ENCODE measurements at regions not wholly inside any gene's neighbourhood (a gene's known extent, or its start where the extent isn't known, plus 50 kb on each side); places are given as distances from the start of the nearest gene placed in this dataset.

GRCh38 chr12:123097561-123098084 is 53.3 kb downstream of the PITPNM2 start:
- no peaks in the 10 kb centered on the region for H4K20me1 ChIP-seq (ENCODE audit: control insufficient read depth, extremely low read depth, insufficient read depth, low read length)
- no peak for FAIRE-seq

GRCh38 chr12:123096741-123097140 is 54.1 kb downstream of the PITPNM2 start:
- no peak overlapping the region for H3K4me2 ChIP-seq (ENCODE audit: control insufficient read depth, extremely low read depth, insufficient read depth, low read depth, low read length)
- TF ChIP-seq, protein P1, sequence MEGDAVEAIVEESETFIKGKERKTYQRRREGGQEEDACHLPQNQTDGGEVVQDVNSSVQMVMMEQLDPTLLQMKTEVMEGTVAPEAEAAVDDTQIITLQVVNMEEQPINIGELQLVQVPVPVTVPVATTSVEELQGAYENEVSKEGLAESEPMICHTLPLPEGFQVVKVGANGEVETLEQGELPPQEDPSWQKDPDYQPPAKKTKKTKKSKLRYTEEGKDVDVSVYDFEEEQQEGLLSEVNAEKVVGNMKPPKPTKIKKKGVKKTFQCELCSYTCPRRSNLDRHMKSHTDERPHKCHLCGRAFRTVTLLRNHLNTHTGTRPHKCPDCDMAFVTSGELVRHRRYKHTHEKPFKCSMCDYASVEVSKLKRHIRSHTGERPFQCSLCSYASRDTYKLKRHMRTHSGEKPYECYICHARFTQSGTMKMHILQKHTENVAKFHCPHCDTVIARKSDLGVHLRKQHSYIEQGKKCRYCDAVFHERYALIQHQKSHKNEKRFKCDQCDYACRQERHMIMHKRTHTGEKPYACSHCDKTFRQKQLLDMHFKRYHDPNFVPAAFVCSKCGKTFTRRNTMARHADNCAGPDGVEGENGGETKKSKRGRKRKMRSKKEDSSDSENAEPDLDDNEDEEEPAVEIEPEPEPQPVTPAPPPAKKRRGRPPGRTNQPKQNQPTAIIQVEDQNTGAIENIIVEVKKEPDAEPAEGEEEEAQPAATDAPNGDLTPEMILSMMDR (optimal IDR thresholded peaks at IDR 0.05 in 1 of 3, IDR thresholded peaks at IDR 0.05 in 1 of 3, conservative IDR thresholded peaks at IDR 0.05 in 1 of 3; ENCODE audit: extremely low read depth in 1 of 3, insufficient read depth in 2 of 3, low read length in 3 of 3) = no peak
- TF ChIP-seq EZH2 (IDR thresholded peaks at IDR 0.05; ENCODE audit: low read length) = no peak
- H3K79me2 ChIP-seq (ENCODE audit: control insufficient read depth, insufficient read depth, low read length) = no peaks in the 10 kb centered on the region
- FAIRE-seq (no peak), DNase-seq (ENCODE audit: low read depth, low spot score) (no peak)
- dilution Hi-C loops (cut with MboI; ENCODE audit: extremely low pct_ligation_motif_present, low sequenced_read_pairs) = no loop called here
- no peak overlapping the region for H2AFZ ChIP-seq (ENCODE audit: control insufficient read depth, low read length)
- no peak overlapping the region for H3K27ac ChIP-seq (ENCODE audit: control insufficient read depth, insufficient read depth, low read length)
- no peaks in the 10 kb centered on the region for H3K36me3 ChIP-seq (ENCODE audit: control insufficient read depth in 2 of 2, extremely low read depth in 1 of 2, insufficient read depth in 2 of 2, low read length in 2 of 2)
- H3K9me3 ChIP-seq (ENCODE audit: control insufficient read depth, low read depth, low read length) = no peaks in the 10 kb centered on the region
- no peak overlapping the region for H3K4me3 ChIP-seq (ENCODE audit: control insufficient read depth in 2 of 3, extremely low read depth in 1 of 3, insufficient read depth in 2 of 3, low read depth in 1 of 3, low read length in 3 of 3)
- no peaks in the 10 kb centered on the region for H4K20me1 ChIP-seq (ENCODE audit: control insufficient read depth, extremely low read depth, insufficient read depth, low read length)
- peaks cover 4% of the 10 kb centered on the region for H3K4me1 ChIP-seq (ENCODE audit: control insufficient read depth, extremely low read depth, insufficient read depth, low read length)
- no peaks in the 10 kb centered on the region for H3K9me1 ChIP-seq (ENCODE audit: control insufficient read depth, extremely low read depth, insufficient read depth, low read length)
- no peak overlapping the region for H3K9ac ChIP-seq (ENCODE audit: control insufficient read depth, extremely low read depth, insufficient read depth, low read length)
- no peaks in the 10 kb centered on the region for H3K27me3 ChIP-seq (ENCODE audit: control insufficient read depth, extremely low read depth, insufficient read depth, low read length)

More at GRCh38 chr12:123097561-123098084, 53.3 kb downstream of the PITPNM2 start:
- Histone ChIP-seq H3K27me3 (ENCODE audit: control insufficient read depth, extremely low read depth, insufficient read depth, low read length) (no peaks in the 10 kb centered on the region), H3K4me2 (ENCODE audit: control insufficient read depth, extremely low read depth, insufficient read depth, low read depth, low read length) (no peak overlapping the region), H2AFZ (ENCODE audit: control insufficient read depth, low read length) (no peak overlapping the region), H3K9me3 (ENCODE audit: control insufficient read depth, low read depth, low read length) (no peaks in the 10 kb centered on the region), H3K36me3 (ENCODE audit: control insufficient read depth in 2 of 2, extremely low read depth in 1 of 2, insufficient read depth in 2 of 2, low read length in 2 of 2) (no peaks in the 10 kb centered on the region), H3K27ac (ENCODE audit: control insufficient read depth, insufficient read depth, low read length) (no peak overlapping the region), H3K4me3 (ENCODE audit: control insufficient read depth in 2 of 3, extremely low read depth in 1 of 3, insufficient read depth in 2 of 3, low read depth in 1 of 3, low read length in 3 of 3) (no peak overlapping the region), H3K9ac (ENCODE audit: control insufficient read depth, extremely low read depth, insufficient read depth, low read length) (no peak overlapping the region), H3K9me1 (ENCODE audit: control insufficient read depth, extremely low read depth, insufficient read depth, low read length) (no peaks in the 10 kb centered on the region), H3K79me2 (ENCODE audit: control insufficient read depth, insufficient read depth, low read length) (no peaks in the 10 kb centered on the region), H3K4me1 (ENCODE audit: control insufficient read depth, extremely low read depth, insufficient read depth, low read length) (peaks cover 4% of the 10 kb centered on the region)
- dilution Hi-C loops (cut with MboI; ENCODE audit: extremely low pct_ligation_motif_present, low sequenced_read_pairs) = no loop called here
- no peak for DNase-seq (ENCODE audit: low read depth, low spot score)
- TF ChIP-seq EZH2 (IDR thresholded peaks at IDR 0.05; ENCODE audit: low read length) = no peak
- TF ChIP-seq, protein P1 (optimal IDR thresholded peaks at IDR 0.05 in 1 of 3, IDR thresholded peaks at IDR 0.05 in 1 of 3, conservative IDR thresholded peaks at IDR 0.05 in 1 of 3; ENCODE audit: extremely low read depth in 1 of 3, insufficient read depth in 2 of 3, low read length in 3 of 3) = no peak
